ENCODE measurements at regions not wholly inside any gene's neighbourhood (a gene's known extent, or its start where the extent isn't known, plus 50 kb on each side); places are given as distances from the start of the nearest gene placed in this dataset.
A peak's percentile ranks its signal among the peaks of the same experiment; 100 is the strongest.
"Not testable (repeated sequence)": the region's sequence is repeated elsewhere in the genome, so short reads cannot be mapped to it uniquely, and the experiment has no call there.

GRCh38 chr1:163633366-163633765 lies 311.6 kb downstream of the NUF2 start:
- TF ChIP-seq POLR2A (IDR thresholded peaks at IDR 0.05; ENCODE audit: low read depth, low read length) (no peak), SPI1 (IDR thresholded peaks at IDR 0.05; ENCODE audit: low read depth, low read length) (no peak), POU2F2 (IDR thresholded peaks at IDR 0.05; ENCODE audit: low read depth, low read length) (no peak), TAF1 (IDR thresholded peaks at IDR 0.05; ENCODE audit: low read depth, low read length) (no peak), PAX5 (IDR thresholded peaks at IDR 0.05; ENCODE audit: insufficient read depth, low read length, severe bottlenecking) (no peak)
- no peak for FAIRE-seq
- no peak for DNase-seq (ENCODE audit: insufficient read length, low spot score)

GRCh38 chr1:163645676-163646075 lies 323.9 kb downstream of the NUF2 start:
- DNase-seq (ENCODE audit: insufficient read length, low spot score); FAIRE-seq: not testable (repeated sequence)

- FAIRE-seq = no peak
- TF ChIP-seq PAX5 (IDR thresholded peaks at IDR 0.05; ENCODE audit: insufficient read depth, low read length, severe bottlenecking) = no peak
- TF ChIP-seq POU2F2 (IDR thresholded peaks at IDR 0.05; ENCODE audit: low read depth, low read length) = no peak
- no peak for TF ChIP-seq POLR2A (IDR thresholded peaks at IDR 0.05; ENCODE audit: low read depth, low read length)
- TF ChIP-seq POLR2AphosphoS5 (IDR thresholded peaks at IDR 0.05; ENCODE audit: low read depth, low read length) = no peak
- no peak for TF ChIP-seq TAF1 (IDR thresholded peaks at IDR 0.05; ENCODE audit: low read depth, low read length)
- no peak for TF ChIP-seq SPI1 (IDR thresholded peaks at IDR 0.05; ENCODE audit: low read depth, low read length)
- no peak for DNase-seq (ENCODE audit: insufficient read length, low spot score)
Measured at GRCh38 chr1:163650624-163651023, 328.9 kb downstream of the NUF2 start.

- FAIRE-seq (no peak), DNase-seq (ENCODE audit: insufficient read length, low spot score) (no peak)
- TF ChIP-seq POLR2A (IDR thresholded peaks at IDR 0.05; ENCODE audit: low read depth, low read length) = no peak
- TF ChIP-seq POLR2AphosphoS5 (IDR thresholded peaks at IDR 0.05; ENCODE audit: low read depth, low read length) = no peak
- TF ChIP-seq SPI1 (IDR thresholded peaks at IDR 0.05; ENCODE audit: low read depth, low read length) = no peak
- no peak for TF ChIP-seq TAF1 (IDR thresholded peaks at IDR 0.05; ENCODE audit: low read depth, low read length)
- TF ChIP-seq PAX5 (IDR thresholded peaks at IDR 0.05; ENCODE audit: insufficient read depth, low read length, severe bottlenecking) = no peak
- TF ChIP-seq POU2F2 (IDR thresholded peaks at IDR 0.05; ENCODE audit: low read depth, low read length) = no peak
Measured at GRCh38 chr1:163652441-163652840, 330.7 kb downstream of the NUF2 start.

- TF ChIP-seq POLR2AphosphoS5 (IDR thresholded peaks at IDR 0.05; ENCODE audit: low read depth, low read length) = no peak
- TF ChIP-seq POLR2A (IDR thresholded peaks at IDR 0.05; ENCODE audit: low read depth, low read length) = no peak
- no peak for TF ChIP-seq TAF1 (IDR thresholded peaks at IDR 0.05; ENCODE audit: low read depth, low read length)
- no peak for TF ChIP-seq SPI1 (IDR thresholded peaks at IDR 0.05; ENCODE audit: low read depth, low read length)
- TF ChIP-seq POU2F2 (IDR thresholded peaks at IDR 0.05; ENCODE audit: low read depth, low read length) = no peak
- no peak for TF ChIP-seq PAX5 (IDR thresholded peaks at IDR 0.05; ENCODE audit: insufficient read depth, low read length, severe bottlenecking)
- no peak for DNase-seq (ENCODE audit: insufficient read length, low spot score)
- no peak for FAIRE-seq
Measured at GRCh38 chr1:163655565-163655964, 333.8 kb downstream of the NUF2 start.

GRCh38 chr1:163656095-163656759 lies 334.5 kb downstream of the NUF2 start:
- FAIRE-seq (no peak), DNase-seq (ENCODE audit: insufficient read length, low spot score) (no peak)
- TF ChIP-seq POLR2AphosphoS5 (IDR thresholded peaks at IDR 0.05; ENCODE audit: low read depth, low read length) (no peak), TAF1 (IDR thresholded peaks at IDR 0.05; ENCODE audit: low read depth, low read length) (no peak), PAX5 (IDR thresholded peaks at IDR 0.05; ENCODE audit: insufficient read depth, low read length, severe bottlenecking) (no peak), POU2F2 (IDR thresholded peaks at IDR 0.05; ENCODE audit: low read depth, low read length) (no peak), POLR2A (IDR thresholded peaks at IDR 0.05; ENCODE audit: low read depth, low read length) (no peak), SPI1 (IDR thresholded peaks at IDR 0.05; ENCODE audit: low read depth, low read length) (no peak)

- 0 out of 2 replicates have a peak, but pooled peaks have one; percentile 3 for TF ChIP-seq SPI1 (IDR thresholded peaks at IDR 0.05; ENCODE audit: low read depth, low read length)
- no peak for TF ChIP-seq POU2F2 (IDR thresholded peaks at IDR 0.05; ENCODE audit: low read depth, low read length)
- FAIRE-seq (no peak), DNase-seq (ENCODE audit: insufficient read length, low spot score) (no peak)
Measured at GRCh38 chr1:163657719-163658118, 336.0 kb downstream of the NUF2 start.

GRCh38 chr1:163661391-163661790 lies 339.6 kb downstream of the NUF2 start:
- no peak for DNase-seq (ENCODE audit: insufficient read length, low spot score)
- TF ChIP-seq SPI1 (IDR thresholded peaks at IDR 0.05; ENCODE audit: low read depth, low read length) = no peak
- TF ChIP-seq POLR2A (IDR thresholded peaks at IDR 0.05; ENCODE audit: low read depth, low read length) = no peak
- TF ChIP-seq TAF1 (IDR thresholded peaks at IDR 0.05; ENCODE audit: low read depth, low read length) = no peak
- TF ChIP-seq POU2F2 (IDR thresholded peaks at IDR 0.05; ENCODE audit: low read depth, low read length) = no peak
- TF ChIP-seq PAX5 (IDR thresholded peaks at IDR 0.05; ENCODE audit: insufficient read depth, low read length, severe bottlenecking) = no peak
- TF ChIP-seq POLR2AphosphoS5 (IDR thresholded peaks at IDR 0.05; ENCODE audit: low read depth, low read length) = no peak

GRCh38 chr1:163664671-163665335 lies 343.0 kb downstream of the NUF2 start:
- TF ChIP-seq TAF1 (IDR thresholded peaks at IDR 0.05; ENCODE audit: low read depth, low read length) (no peak), PAX5 (IDR thresholded peaks at IDR 0.05; ENCODE audit: insufficient read depth, low read length, severe bottlenecking) (no peak), POLR2AphosphoS5 (IDR thresholded peaks at IDR 0.05; ENCODE audit: low read depth, low read length) (no peak), POLR2A (IDR thresholded peaks at IDR 0.05; ENCODE audit: low read depth, low read length) (no peak), POU2F2 (IDR thresholded peaks at IDR 0.05; ENCODE audit: low read depth, low read length) (no peak), SPI1 (IDR thresholded peaks at IDR 0.05; ENCODE audit: low read depth, low read length) (no peak)
- FAIRE-seq (no peak), DNase-seq (ENCODE audit: insufficient read length, low spot score) (no peak)

More at GRCh38 chr1:163661391-163661790, 339.6 kb downstream of the NUF2 start:
- no peak for FAIRE-seq

- FAIRE-seq = no peak
- DNase-seq (ENCODE audit: insufficient read length, low spot score) = no peak
Measured at GRCh38 chr1:163668472-163668871, 346.7 kb downstream of the NUF2 start.

More at GRCh38 chr1:163668472-163668871, 346.7 kb downstream of the NUF2 start:
- TF ChIP-seq PAX5 (IDR thresholded peaks at IDR 0.05; ENCODE audit: insufficient read depth, low read length, severe bottlenecking) = no peak
